HG03442 (cell line): ENCODE measurements at regions not wholly inside any gene's neighbourhood (a gene's known extent, or its start where the extent isn't known, plus 50 kb on each side); places are given as distances from the start of the nearest gene placed in this dataset.

Experiments
- ATAC-seq: cut with Tn5 transposase; IDR thresholded peaks from one replicate; pipeline ENCODE4 v1.9.1; 2021; ENCODE audit warnings: mild to moderate bottlenecking, moderate library complexity; ENCODE audit not compliant: unreplicated experiment

DNA sequence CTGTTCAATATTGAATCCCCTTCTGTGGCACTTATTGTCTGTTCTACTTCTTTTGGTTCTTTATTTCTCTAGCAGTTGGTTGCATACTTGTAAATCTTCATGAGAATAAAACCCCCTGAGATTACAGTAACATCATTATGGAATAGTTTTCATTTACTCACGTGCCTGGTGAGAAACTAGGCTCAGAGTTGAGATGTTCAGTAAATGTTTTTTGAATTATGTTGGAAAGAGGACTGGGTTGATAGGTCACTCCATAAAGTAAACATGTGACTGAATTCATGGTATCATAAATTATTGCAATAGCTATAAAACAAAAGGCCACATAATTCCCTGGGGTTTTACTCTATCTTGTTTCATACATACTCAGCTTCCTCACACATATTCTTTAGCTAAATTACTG is 174.2 kb upstream of the C9orf72 start:
- ATAC-seq: no peak

DNA sequence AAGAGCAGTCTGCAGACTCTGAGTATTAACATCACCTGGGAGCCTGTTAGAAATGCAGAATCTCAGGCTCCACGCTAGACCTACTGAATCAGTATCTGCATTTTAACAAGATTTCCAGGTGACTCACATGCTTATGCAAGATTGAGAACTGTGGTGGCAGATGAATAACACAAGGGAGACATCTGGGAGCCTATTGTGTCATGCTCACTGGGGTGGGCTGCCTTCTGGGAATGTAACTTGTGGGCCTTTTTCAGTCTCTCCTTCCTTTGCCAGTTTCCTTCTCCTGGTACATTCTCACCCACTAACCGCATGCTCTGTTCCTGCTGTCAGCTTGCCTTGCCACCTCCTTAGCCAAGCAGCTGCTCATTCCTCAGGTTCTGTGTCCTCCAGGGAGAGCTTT is 176.6 kb upstream of the C9orf72 start:
- ATAC-seq: no peak

DNA sequence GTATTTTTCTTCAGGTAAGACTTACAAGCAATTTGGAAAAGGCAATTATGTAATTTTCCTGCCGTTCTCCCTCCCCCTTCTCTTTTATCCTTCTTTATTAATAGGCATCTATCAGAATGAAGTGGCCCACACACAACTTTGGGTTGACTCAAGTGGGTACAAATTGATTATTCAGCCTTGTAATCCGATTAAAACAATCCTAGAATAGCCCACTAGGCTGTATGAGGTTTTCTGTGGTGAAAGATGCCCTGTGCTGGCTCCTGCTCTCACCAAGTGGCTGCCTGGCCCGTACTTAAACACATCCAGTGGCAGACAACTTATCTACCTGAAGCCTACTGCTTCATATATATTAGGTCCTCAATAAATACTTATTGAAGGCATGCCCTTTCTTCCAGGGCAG is 177.3 kb upstream of the C9orf72 start:
- no peak for ATAC-seq

DNA sequence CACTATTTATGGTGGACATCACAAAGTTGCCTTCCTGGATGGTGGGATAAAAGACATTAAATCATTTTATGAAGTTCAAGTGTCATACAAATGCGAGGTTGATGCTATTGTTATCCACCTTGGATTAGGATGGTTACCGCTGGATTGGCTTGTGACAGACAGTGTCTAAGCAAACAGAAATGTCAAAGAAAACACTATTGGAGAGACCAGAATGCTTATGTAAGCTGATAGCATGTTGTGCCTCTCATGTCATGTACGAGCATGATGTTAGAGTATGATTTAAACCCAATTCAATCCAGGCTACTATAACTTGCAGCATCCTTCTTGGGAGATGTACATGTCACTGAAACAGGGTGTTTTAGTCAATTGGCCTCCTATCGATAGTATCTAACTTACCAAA is 178.8 kb upstream of the C9orf72 start:
- no peak for ATAC-seq

DNA sequence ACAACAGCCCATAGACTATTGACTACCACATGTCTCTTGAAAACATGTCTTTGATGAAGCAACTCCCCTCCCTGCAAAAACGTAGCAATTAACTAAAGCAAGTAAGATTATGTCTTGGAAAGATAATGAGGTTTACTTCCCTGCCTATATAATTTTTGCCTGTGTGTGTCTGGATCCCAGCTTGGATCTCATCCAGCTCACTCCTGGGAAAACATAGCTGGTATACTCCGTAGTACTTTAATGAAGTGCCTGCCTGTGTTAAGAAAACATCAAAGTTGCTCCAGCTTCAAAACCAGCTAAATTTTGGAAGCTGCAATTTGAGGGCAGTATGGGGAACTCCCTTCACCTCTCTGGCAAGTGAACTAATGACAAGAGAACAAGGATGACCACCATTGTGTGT is 182.6 kb upstream of the C9orf72 start:
- no peak for ATAC-seq

DNA sequence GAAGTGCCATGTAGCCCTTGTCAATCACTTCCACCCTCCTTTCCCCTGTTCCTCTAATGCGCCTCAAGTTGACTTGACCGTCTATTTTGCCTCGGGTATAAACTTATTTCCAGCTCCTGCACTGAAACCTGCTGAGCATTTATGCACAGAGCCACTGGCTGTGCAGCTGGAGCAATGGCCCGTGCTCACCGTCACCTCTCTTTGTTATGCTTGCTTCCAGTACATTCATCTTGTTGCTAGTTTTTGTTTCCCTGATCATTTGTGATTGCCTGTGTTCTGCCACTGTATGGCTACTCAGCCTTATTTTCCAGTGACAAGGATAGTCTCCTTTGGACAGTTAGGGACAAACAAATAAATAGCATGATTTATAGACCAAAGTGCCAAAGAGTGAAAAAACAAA is 183.1 kb upstream of the C9orf72 start:
- no peak for ATAC-seq

DNA sequence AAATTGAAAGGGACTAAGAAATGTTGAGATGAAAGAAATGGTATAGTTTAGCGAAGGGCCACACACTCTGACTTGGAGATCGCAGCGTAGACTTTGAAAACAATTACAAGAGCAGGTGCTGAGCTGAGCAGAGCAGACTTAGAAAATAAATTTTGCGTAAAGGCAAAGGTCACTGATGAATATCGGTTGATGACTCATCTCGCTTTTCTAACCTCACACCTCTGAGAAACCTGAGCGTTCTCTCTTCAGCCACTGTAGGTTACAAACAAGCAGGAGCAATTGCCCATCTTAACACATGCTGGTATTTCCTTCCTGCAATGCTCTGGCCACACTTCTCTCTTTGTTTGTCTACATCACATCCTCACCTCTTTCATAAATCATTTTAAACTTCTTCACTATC is 190.6 kb upstream of the C9orf72 start:
- ATAC-seq: no peak

DNA sequence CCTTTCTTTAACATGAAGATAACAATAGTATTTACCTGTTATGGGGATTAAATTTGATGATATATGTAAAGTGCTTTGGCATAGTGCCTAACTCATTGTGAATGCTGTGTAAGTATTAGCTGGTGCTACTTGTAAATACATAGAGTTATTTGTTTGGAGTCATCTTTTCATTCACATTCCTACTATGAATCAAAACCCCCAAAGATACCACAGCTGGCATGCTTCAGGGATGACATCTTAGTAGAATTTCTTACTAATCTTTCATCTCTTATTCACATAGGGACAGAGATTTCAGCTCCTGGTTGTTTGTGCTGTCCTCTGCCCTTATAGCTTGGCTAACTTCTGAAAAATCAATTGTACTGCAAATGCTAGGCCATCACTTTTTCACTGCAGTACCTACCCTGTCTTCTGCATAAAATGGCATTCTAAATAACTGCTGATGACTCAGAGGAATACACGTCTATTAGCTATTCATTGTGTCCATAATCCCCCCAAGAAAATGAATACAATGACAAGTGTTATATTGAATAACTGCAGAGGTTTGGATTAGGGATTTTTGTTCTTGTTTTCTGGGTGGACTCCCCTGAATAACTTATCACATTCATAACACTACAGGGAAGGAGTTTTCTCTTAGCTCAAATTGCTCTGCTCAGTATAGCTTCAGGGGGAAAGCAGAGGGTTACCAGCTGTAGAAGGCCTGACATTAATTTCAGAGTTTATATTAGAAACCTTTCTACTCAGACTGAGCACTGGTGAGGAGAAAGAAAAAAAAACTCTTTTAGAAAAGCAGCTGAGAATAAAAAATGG is 192.2 kb upstream of the C9orf72 start:
- ATAC-seq: no peak

DNA sequence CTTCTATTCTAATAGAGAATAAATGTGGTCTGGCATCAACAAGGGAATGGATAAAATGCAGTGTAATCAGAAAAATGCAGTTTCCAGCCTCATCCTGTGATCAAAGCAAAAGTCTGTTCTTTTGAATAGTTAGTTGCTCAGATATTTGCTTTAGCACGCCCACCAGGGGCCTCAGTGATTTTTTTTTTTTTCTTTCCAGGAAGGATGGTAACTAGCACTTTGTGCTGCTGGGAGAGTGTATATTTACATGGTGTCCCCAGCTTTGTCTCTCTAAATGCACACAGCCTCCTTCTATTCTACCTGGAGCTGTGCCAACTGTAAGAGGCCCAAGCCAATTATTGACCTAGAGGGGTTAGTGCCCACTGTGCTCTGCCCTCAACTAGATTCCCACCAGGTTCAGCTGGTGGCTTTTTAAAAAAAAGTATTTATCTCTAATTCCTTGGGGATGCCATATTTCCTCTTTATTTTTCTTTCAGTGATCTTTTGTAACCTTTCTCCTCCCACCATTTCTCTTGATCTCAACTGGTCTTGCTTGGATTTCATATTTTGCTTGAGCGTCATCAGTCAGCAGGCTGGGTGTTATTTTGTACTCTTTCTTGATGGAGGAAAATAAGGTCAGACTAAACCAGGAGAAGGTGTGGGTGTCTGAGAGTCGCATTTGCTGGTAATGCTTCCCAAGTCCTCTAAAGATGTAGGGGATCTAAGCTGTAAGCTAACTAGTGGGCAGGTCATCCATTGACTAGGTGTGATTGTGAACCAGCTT is 193.0 kb upstream of the C9orf72 start:
- ATAC-seq: no peak

DNA sequence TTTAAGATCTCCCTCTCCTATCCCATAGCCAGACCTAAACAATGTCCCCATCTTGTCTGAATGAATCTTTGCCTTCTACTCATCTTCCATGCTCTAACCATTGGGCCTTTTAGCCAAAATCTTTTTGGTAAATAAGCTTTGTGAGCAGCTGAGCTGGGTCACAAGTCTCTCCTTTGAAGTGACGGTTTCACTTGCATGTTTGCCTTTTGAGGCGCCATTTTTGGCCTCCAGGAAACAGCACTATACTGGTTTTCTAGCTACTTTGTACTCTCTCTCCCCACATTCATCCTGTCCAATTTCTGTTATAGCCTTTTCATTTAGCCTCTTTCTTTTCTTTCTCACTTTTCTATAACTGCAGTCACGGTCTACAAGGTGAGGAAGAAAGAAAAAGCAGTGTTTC is 195.5 kb upstream of the C9orf72 start:
- ATAC-seq: no peak

DNA sequence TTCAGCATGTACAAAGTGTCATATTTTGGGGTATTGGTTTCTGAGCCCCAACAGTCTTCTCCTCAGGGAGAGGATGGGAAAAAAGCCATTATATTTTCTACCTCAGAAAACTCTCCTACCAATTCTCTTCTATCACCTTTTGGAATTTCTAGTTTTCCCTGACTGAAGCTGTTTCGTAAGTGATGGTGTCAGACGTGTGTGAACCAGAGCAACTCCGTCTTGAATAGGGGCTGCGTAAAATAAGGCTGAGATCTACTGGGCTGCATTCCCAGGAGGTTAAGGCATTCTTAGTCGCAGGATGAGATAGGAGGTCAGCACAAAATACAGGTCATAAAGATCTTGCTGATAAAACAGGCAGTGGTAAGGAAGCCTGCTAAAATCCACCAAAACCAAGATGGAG is 197.3 kb upstream of the C9orf72 start:
- no peak for ATAC-seq

DNA sequence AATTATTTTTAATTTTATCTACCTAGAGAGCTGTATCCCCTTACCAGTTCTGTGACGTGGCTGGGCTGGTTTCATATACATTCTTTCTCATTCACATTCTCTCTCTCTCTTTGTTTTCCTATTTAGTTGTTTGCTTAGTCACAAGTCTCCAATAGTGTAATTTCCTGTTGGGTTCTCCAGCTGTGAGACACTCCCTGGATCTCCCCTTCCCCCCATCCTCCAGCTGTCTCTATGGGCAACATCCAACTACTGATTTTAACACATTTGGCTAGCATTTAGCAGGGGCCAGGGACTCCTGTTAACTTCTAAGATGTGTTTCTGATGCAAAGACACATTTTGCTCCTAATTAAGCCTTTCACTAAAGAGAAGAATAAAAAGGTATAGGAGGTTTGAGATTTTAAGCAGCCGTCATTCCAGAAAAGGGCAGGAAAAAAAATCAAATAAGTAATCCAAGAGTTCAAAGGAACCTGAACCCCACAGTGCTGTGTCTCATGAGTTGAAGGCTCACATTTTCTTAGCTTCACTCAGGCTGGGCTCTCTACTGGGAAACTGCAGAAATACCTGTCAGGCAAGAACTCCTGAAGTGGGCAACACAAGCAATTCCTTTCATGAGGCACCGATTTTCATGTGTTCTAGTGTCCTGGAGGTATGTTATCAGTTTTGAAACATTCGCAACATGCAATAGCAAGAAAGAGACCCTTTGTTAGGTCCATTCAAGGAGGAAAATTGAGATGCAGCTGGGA is 198.7 kb upstream of the C9orf72 start:
- no peak for ATAC-seq

DNA sequence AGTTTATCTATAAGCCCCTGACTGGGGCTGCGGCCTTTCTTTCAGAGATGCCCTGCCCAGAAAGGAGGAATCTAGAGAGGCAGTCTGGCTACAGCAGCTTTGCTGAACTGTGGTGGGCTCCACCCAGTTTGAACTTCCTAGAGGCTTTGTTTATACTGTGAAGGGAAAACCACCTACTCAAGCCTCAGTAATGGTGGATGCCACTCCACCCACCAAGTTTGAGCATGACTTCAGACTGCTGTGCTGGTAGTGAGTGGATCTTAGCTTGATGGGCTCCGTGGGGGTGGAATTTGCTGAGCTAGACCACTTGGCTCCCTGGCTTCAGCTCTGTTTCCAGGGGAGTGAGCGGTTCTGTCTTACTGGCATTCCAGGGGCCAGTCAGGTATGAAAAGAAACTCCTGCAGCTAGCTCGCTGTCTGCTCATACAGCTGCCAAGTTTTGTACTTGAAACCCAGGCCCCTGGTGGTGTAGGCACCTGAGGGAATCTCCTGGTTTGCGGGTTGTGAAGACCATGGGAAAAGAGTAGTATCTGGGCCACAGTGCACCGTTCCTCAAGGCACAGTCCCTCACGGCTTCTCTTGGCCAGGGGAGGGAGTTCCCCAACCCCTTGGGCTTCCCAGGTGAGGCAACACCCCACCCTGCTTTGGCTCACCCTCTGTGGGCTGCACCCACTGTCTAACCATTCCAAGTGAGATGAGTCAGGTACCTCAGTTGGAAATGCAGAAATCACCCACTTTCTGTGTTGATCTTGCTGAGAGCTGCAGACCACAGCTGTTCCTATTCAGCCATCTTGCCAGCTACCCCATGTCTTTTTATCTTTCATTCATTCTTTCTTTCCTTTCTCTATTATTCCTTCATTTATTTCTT is 211.8 kb upstream of the C9orf72 start:
- ATAC-seq: peak; percentile 40

DNA sequence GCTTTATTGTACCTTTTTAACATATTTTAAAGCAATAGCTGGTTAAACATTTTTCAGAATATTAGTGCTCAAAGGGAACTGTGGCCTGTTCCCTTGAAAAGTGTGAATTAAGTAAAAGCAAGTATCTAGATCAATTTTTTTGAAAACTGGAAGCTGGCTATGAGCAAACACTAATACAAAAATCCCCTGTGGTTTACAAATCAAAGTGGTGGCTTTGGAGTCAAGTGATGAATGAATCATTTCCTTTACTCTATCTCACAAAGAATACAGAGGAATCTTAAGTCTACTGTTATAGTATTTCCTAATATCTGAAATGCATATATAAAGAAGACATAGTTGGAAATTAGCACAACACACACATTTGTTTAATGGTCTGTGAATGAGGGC is 212.4 kb upstream of the C9orf72 start:
- peak; percentile 94 for ATAC-seq

DNA sequence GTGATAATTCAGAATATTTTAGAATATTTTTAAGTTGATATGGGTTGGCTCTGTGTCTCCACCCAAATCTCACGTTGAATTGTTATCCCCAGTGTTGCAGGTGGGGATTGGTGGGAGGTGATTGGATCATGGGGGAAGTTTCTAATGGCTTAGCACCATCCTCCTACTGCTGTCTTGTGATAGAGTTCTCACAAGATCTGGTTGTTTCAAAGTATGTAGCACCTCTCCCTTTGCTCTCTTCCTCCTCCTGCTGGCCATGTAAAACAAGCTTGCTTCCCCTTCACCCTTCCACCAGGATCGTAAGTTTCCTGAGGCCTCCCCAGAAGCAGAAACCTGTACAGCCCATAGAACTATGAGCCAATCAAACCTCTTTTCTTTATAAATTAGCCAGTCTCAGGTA is 214.6 kb upstream of the C9orf72 start:
- ATAC-seq: no peak

DNA sequence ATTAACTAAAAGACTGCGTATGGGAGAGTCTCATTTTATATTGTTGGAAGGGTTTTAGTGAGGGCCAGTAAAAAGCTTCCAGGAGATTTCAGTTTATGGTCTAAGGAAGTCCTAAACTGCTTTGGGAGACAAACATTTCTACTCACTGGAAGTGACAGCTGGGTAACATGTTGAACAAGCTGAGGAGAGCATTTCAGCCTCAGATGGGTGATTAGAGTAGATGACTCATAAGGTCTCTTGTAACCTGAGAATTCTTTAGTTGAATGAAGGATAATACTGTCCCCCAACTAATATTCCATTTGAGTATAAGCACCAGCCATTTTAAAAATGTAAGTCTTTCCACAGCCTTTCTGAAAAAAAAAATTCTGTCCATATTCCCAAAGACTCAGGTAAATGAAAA is 218.0 kb upstream of the C9orf72 start:
- peak; percentile 40 for ATAC-seq

DNA sequence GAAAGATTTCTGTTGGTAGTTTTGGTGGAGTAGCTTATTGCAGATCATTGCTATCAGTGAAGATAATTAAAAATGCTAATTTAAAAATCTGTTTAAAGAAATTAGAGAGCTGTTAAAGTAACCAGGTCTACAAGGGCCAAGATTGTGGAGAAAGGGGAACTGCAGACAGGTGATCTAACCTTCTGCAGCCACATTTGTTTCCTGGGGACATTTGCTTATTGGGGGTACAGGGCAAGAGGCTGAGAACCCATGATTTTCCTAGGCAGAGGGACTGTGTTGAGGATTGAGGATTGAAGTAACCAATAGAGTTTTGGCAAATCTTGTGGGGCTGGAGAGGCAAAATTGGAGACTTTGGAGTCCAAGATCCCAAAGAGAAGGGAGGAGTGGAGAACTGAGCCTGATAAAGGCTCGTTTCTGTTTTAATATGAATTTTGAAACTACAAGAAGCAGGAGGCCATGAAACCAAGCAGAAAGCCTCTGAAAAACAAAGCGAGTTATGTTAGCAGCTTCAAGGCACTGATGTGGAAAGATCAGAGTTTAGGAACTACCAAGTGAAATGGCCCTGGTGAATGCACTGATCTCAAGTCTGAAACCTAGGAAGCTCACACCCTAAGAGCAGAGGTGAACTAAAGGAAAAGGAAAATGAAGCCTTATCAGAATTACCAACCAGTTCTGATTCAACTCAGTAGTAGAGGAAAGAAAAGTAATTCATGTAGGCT is 219.8 kb upstream of the C9orf72 start:
- ATAC-seq: no peak

DNA sequence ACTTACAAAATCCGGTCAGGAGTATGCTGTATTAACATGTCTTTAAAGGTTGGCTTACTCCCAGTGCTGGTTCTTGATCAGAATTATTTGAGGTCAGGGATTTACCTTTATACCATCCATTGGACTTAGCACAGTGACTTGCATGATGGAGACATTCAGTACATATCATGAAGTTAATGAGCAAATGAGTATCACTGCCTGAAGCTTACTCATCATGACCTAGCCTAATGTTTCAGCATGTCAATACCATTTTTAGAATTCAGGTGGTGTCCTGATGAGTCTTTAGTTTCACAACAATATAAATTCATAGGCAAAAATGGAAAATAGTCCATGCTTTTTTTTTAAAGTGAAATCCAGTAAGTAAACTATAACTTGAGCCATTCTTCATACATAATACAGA is 226.0 kb upstream of the C9orf72 start:
- ATAC-seq: no peak

DNA sequence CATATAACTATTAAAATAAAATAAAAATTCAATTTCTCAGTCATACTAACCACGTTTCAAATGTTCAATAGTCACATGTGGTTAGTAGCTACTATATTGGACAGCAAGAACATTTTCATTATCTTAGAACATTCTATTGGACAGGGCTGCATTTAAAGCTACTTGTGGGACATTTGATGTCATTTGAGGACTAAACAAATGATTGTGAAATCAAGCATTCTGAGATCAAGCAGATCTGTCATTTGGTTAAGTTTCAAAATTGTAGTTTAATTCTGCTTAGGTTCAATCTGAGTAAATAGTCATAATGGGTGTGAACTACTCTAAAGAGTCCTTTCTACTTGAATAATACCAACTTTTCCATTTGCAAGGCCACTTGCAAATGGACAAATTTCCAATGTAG is 226.9 kb upstream of the C9orf72 start:
- no peak for ATAC-seq

DNA sequence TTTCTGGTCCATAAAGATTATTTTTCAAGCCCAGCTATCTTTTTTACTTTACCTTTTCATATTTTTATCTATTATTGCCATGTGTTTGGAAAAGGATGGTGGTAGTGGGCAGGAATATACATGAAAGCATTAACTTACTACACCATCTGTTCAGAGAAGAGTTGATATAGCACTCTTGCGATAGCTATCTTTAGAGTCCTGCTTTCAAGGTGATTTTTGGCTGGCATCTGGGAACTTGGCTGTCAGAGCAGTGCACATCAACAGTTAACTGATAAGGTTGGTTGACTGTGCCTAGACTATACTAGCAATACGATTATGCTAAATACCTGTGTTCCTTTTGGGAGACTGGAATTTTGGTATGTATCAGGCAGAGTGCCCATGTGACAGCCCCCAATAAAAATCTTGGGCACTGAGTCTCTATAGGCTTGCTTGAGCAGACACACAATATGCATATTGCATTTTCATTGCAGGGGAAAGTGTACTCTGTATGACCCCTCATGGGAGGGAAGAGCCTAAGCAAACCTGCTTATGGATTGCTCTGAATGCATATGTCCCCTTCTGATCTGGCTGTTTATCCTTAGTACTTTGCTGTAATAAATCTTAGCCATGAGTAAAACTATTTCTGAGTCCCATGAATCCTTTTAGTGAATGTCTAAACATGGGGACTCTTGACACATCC is 227.6 kb upstream of the C9orf72 start:
- no peak for ATAC-seq
